ENCODE measurements at regions not wholly inside any gene's neighbourhood (a gene's known extent, or its start where the extent isn't known, plus 50 kb on each side); places are given as distances from the start of the nearest gene placed in this dataset.

DNA sequence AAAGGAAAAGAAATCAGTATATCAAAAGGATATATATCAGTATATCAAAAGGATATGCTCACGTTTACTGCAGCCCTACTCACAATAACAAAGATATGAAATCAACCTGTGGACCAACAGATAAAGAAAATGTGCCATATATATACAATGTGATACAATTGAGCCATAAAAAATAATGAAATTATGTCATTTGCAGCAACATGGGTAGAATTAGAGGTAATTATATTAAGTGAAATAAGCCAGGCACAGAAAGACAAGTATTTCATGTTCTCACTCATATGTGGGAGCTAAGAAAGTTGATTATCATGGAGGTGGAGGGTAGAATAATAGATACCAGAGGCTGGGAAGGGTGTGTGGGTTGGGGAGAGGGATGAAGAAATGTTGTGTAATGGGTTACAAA lies 102.9 kb upstream of the MARCKS start:
- no peaks in the 10 kb centered on the region for H3K9me3 ChIP-seq
- no peaks in the 10 kb centered on the region for H3K36me3 ChIP-seq
- TF ChIP-seq, protein P1, sequence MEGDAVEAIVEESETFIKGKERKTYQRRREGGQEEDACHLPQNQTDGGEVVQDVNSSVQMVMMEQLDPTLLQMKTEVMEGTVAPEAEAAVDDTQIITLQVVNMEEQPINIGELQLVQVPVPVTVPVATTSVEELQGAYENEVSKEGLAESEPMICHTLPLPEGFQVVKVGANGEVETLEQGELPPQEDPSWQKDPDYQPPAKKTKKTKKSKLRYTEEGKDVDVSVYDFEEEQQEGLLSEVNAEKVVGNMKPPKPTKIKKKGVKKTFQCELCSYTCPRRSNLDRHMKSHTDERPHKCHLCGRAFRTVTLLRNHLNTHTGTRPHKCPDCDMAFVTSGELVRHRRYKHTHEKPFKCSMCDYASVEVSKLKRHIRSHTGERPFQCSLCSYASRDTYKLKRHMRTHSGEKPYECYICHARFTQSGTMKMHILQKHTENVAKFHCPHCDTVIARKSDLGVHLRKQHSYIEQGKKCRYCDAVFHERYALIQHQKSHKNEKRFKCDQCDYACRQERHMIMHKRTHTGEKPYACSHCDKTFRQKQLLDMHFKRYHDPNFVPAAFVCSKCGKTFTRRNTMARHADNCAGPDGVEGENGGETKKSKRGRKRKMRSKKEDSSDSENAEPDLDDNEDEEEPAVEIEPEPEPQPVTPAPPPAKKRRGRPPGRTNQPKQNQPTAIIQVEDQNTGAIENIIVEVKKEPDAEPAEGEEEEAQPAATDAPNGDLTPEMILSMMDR (IDR thresholded peaks at IDR 0.05), result no peak
- TF ChIP-seq POLR2A (IDR thresholded peaks at IDR 0.05), result no peak
- intact Hi-C loops (cut with DNase I; ENCODE audit: low total_unique reads), result no loop called here
- H3K27me3 ChIP-seq, result no peaks in the 10 kb centered on the region
- no peak overlapping the region for H3K4me3 ChIP-seq
- H3K4me1 ChIP-seq, result no peaks in the 10 kb centered on the region
- DNase-seq, result no peak
- H3K27ac ChIP-seq, result no peak overlapping the region

DNA sequence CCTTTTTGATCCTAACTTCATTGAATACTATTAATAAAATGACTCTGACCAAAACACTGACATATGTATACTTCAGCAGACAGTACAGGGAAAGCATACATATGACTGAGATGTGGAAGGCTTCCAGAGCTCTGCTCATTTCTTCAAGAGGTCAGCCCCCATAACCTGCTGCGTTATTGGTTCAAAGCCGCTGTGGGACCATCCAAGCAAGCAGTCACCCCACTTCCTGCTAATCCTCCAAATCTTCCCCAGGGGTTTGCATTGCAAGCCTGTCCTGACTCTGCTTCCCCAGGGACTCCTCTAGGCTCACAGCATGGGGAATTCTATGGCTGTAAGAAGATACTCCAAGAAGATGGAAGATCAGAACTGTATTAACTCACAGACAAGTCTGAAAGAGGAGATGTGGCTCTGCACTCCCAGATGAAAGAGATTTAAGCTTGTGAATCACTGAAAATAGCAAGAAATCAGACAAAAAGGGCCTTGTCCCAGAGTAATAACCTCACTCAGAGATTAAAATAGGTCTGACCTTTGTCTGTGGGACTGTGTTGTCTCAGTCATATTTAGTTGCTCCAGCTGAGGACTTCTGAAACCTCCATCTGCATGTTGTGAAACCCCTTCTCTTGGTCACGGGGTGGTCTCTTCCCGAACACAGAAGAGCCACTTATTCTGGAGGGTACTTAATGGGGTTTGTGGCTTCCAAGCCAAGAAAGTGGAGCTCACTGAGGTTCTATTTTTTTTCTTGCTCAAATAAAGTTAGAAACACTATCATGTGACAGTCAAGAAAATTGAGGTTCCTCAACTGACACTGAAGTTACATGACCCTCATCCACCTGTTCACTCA lies 101.5 kb upstream of the MARCKS start:
- Histone ChIP-seq H3K4me3 (no peak overlapping the region), H3K4me1 (no peaks in the 10 kb centered on the region), H3K36me3 (no peaks in the 10 kb centered on the region), H3K27me3 (no peaks in the 10 kb centered on the region), H3K9me3 (no peaks in the 10 kb centered on the region), H3K27ac (no peak overlapping the region)
- TF ChIP-seq, protein P1 (IDR thresholded peaks at IDR 0.05), result no peak
- TF ChIP-seq POLR2A (IDR thresholded peaks at IDR 0.05), result no peak
- intact Hi-C loops (cut with DNase I; ENCODE audit: low total_unique reads), result no loop called here
- DNase-seq, result no peak

DNA sequence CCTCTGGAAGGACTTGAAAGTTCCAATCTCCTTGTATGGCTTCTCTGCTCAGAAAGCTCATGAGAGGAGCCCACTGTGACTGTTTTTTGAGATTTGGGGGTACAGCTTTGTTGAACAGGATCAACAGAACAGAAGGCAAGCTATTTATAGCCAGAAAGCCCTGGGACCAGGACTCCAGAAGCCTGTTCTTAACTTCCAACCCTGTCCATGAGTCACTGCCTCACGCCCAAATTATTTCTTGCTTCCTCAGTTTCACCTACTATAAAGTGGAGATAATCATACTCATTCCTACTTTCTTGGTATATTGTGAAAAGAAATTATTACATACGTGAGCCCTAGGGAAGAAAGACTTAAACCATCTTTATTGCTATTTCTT lies 100.9 kb upstream of the MARCKS start:
- Histone ChIP-seq H3K27me3 (no peaks in the 10 kb centered on the region), H3K36me3 (no peaks in the 10 kb centered on the region), H3K27ac (no peak overlapping the region), H3K4me1 (no peaks in the 10 kb centered on the region), H3K4me3 (no peak overlapping the region), H3K9me3 (no peaks in the 10 kb centered on the region)
- no peak for DNase-seq
- intact Hi-C loops (cut with DNase I; ENCODE audit: low total_unique reads), result no loop called here
- no peak for TF ChIP-seq POLR2A (IDR thresholded peaks at IDR 0.05)
- TF ChIP-seq, protein P1 (IDR thresholded peaks at IDR 0.05), result no peak

DNA sequence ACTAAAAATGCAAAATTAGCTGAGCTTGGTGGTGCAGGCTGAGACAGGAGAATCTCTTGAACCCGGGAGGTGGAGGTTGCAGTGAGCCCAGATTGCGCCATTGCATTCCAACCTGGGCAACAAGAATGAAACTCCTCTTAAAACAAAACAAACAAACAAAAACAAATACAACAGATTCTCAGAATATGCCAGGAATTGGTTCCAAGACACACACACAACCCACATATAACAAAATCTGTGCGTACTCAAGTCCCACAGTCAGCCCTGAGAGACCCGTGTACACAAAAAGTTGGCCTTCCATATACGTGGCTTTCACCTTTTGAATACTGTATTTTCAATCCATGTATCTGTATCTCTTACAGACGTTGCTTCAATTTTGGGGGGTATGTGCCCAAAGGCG lies 98.9 kb upstream of the MARCKS start:
- no peaks in the 10 kb centered on the region for H3K9me3 ChIP-seq
- H3K27me3 ChIP-seq, result no peaks in the 10 kb centered on the region
- no peak overlapping the region for H3K27ac ChIP-seq
- no peaks in the 10 kb centered on the region for H3K4me1 ChIP-seq
- no peak overlapping the region for H3K4me3 ChIP-seq
- no peaks in the 10 kb centered on the region for H3K36me3 ChIP-seq
- no peak for DNase-seq
- intact Hi-C loops (cut with DNase I; ENCODE audit: low total_unique reads), result no loop called here
- TF ChIP-seq POLR2A (IDR thresholded peaks at IDR 0.05), result no peak
- TF ChIP-seq, protein P1 (IDR thresholded peaks at IDR 0.05), result no peak

DNA sequence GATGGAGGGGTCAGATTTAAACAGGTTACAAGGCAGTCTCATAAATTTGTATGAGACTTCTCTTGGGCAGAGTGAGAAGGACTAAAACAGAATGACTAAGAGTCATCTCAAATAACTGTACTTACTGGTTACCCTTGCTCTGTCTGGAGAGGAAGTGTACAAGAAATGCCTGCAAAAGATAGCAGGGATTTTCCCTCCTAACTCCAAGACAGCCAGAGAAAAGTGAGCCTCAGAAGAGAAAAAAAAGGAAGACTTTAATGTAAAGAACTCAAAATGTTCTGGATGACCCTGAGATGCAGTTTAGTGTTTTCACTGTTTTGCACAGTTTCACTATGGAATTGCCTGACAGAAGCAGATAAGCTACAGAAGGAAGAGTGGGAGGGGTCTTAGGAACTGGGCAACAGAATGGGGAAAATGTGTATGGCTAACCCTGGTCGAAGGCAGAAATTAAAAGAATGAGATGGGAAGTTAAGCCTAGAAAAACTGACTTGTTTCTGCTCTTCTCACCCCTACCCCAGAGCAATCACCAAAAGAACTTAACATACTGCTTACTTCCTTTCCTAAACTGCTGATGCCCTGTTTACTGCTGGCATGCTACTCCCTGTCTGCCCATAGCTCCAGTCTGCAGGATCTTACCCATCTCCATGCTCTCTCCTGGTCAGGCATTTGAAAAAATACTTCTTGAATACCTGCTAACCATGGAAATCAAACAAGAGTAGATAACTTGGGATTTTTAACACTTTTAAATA lies 98.1 kb upstream of the MARCKS start:
- Histone ChIP-seq H3K4me3 (no peak overlapping the region), H3K9me3 (no peaks in the 10 kb centered on the region), H3K4me1 (no peaks in the 10 kb centered on the region), H3K27me3 (no peaks in the 10 kb centered on the region), H3K27ac (no peak overlapping the region), H3K36me3 (no peaks in the 10 kb centered on the region)
- intact Hi-C loops (cut with DNase I; ENCODE audit: low total_unique reads), result no loop called here
- DNase-seq, result no peak
- TF ChIP-seq, protein P1 (IDR thresholded peaks at IDR 0.05), result no peak
- no peak for TF ChIP-seq POLR2A (IDR thresholded peaks at IDR 0.05)
